HCT116 (cell line): ENCODE measurements at regions not wholly inside any gene's neighbourhood (a gene's known extent, or its start where the extent isn't known, plus 50 kb on each side); places are given as distances from the start of the nearest gene placed in this dataset.

Source experiments
- ATAC-seq: fragments of 200-7000 bp; cut with Tn5 transposase; 2 replicates; pipeline ENCODE4 v1.9.1; 2020; ENCODE audit warnings: mild to moderate bottlenecking, moderate library complexity
- BruUV-seq: library from RNA; stranded (reverse); fragments of 400-500 nt; replicated peaks from 2 replicates; lab custom pipeline; 2021; lab: Mats Ljungman, UMichigan
- CTCF ChIA-PET: fragments of 300-600 bp; sonication (Branson Sonifier 250); formaldehyde crosslinking; loops from one replicate; lab custom pipeline; 2021; ENCODE audit warnings: antibody characterized with exemption; lab: Charles Lee
- POLR2A ChIA-PET: fragments of 300-600, 350-600 bp; sonication (Branson Sonifier 250); formaldehyde crosslinking; loops from one replicate; lab custom pipeline; 2021; ENCODE audit warnings: antibody characterized with exemption; lab: Charles Lee
- RAD21 ChIA-PET, 2 experiments: fragments of 300-600 bp; sonication (Branson Sonifier 250); formaldehyde crosslinking; loops; one replicate each; lab custom pipeline; 2023; ENCODE audit warnings: low total read pairs in 2 of 2; ENCODE audit not compliant: uncharacterized antibody in 2 of 2, unreplicated experiment in 2 of 2, low non-redundant PET in 1 of 2; lab: Charles Lee
- DNase-seq: peaks from one replicate; pipeline ENCODE4 v3.0.0-alpha.2; 2010; ENCODE audit warnings: low read depth, low spot score
- H2AFZ ChIP-seq: fragments of 200-600 bp; shearing (Covaris generic), sonication (generic); 2 replicates; pipeline ENCODE4 v1.6.1; 2017; ENCODE audit warnings: low read depth, mixed run types, mixed read lengths, antibody characterized with exemption, low read length; ENCODE audit not compliant: poor library complexity, severe bottlenecking
- H3K27ac ChIP-seq: 2 replicates; pipeline ENCODE4 v1.5.1; 2012; ENCODE audit warnings: low read depth, low read length
- H3K27me3 ChIP-seq: fragments of 200-600 bp; sonication (generic); 2 replicates; pipeline ENCODE4 v1.6.1; 2016; ENCODE audit warnings: mixed run types, low read length, mixed read lengths; ENCODE audit not compliant: insufficient read depth
- H3K36me3 ChIP-seq, 2 experiments: fragments of 200-500 bp in 1 of 2; fragments of 200-600 bp in 1 of 2; sonication (Bioruptor generic) in 1 of 2; sonication (generic) in 1 of 2; 2 replicates each; pipeline versions ENCODE4 v1.5.1 to v1.6.1; 2014 to 2016; ENCODE audit warnings: low read length in 2 of 2, inconsistent platforms in 1 of 2, mixed read lengths in 1 of 2, mixed run types in 1 of 2; ENCODE audit not compliant: insufficient read depth in 2 of 2, control insufficient read depth in 1 of 2
- H3K4me1 ChIP-seq, 2 experiments: fragments of 200-600 bp in 1 of 2; sonication (generic) in 1 of 2; 2 replicates each; pipeline versions ENCODE4 v1.5.1 to v1.6.1; 2012 to 2017; ENCODE audit warnings: low read length in 2 of 2, inconsistent platforms in 1 of 2, mild to moderate bottlenecking in 1 of 2, mixed read lengths in 1 of 2, mixed run types in 1 of 2, moderate library complexity in 1 of 2; ENCODE audit not compliant: insufficient read depth in 2 of 2, control insufficient read depth in 1 of 2
- H3K4me2 ChIP-seq: fragments of 200-600 bp; sonication (generic); 2 replicates; pipeline ENCODE4 v1.6.1; 2017; ENCODE audit warnings: mixed run types, low read length, mixed read lengths
- H3K4me3 ChIP-seq, 2 experiments: fragments of 200-600 bp in 1 of 2; sonication (generic) in 1 of 2; replicated peaks in 1 of 2; 2 replicates each; pipeline ENCODE4 v1.5.1; 2011 to 2016; ENCODE audit warnings: low read length in 2 of 2, control low read depth in 1 of 2, low read depth in 1 of 2, mild to moderate bottlenecking in 1 of 2, mixed read lengths in 1 of 2, mixed run types in 1 of 2
- H3K79me2 ChIP-seq: fragments of 200-600 bp; sonication (generic); 2 replicates; pipeline ENCODE4 v1.6.1; 2017; ENCODE audit warnings: mild to moderate bottlenecking, mixed run types, low read length, moderate library complexity, mixed read lengths; ENCODE audit not compliant: insufficient read depth
- H3K9ac ChIP-seq: fragments of 200-600 bp; sonication (generic); 2 replicates; pipeline ENCODE4 v1.6.1; 2016; ENCODE audit warnings: low read length, mixed read lengths
- H3K9me2 ChIP-seq: fragments of 200-600 bp; sonication (generic), shearing (Covaris generic); 2 replicates; pipeline ENCODE4 v1.6.1; 2017; ENCODE audit warnings: mixed run types, mild to moderate bottlenecking, moderate library complexity; ENCODE audit not compliant: insufficient read depth
- H3K9me3 ChIP-seq, 2 experiments: fragments of 200-500 bp in 1 of 2; fragments of 200-600 bp in 1 of 2; sonication (Bioruptor generic) in 1 of 2; sonication (generic) in 1 of 2; 2 replicates each; pipeline ENCODE4 v1.6.1; 2014 to 2017; ENCODE audit warnings: low read length in 2 of 2, mixed read lengths in 2 of 2, inconsistent platforms in 1 of 2, low read depth in 1 of 2, mild to moderate bottlenecking in 1 of 2, mixed run types in 1 of 2, moderate library complexity in 1 of 2; ENCODE audit not compliant: control insufficient read depth in 1 of 2, insufficient read depth in 1 of 2
- H4K20me1 ChIP-seq: fragments of 200-600 bp; sonication (generic), shearing (Covaris generic); 2 replicates; pipeline ENCODE4 v1.6.1; 2017; ENCODE audit warnings: mixed run types, mild to moderate bottlenecking, moderate library complexity; ENCODE audit not compliant: insufficient read depth
- ATF3 ChIP-seq: IDR thresholded peaks from 2 replicates; pipeline ENCODE4 v1.6.1; 2012
- CBX3 ChIP-seq: IDR thresholded peaks from 2 replicates; pipeline ENCODE4 v1.6.1; 2012; ENCODE audit warnings: low read depth
- CEBPB ChIP-seq: IDR thresholded peaks from 2 replicates; pipeline ENCODE4 v1.6.1; 2012; ENCODE audit warnings: low read depth
- CTCF ChIP-seq, 3 experiments: fragments of 200-600 bp in 1 of 3; sonication (generic) in 1 of 3; IDR thresholded peaks in 2 of 3; conservative IDR thresholded peaks in 1 of 3; 2 replicates each; pipeline ENCODE4 v1.5.1; 2012 to 2017; ENCODE audit warnings: low read depth in 2 of 3, low read length in 2 of 3, antibody characterized with exemption in 1 of 3, borderline replicate concordance in 1 of 3, control low read depth in 1 of 3, mild to moderate bottlenecking in 1 of 3, mixed read lengths in 1 of 3, mixed run types in 1 of 3, moderate library complexity in 1 of 3; ENCODE audit not compliant: insufficient read depth in 1 of 3
- EGR1 ChIP-seq: IDR thresholded peaks from 2 replicates; pipeline ENCODE4 v1.6.1; 2012; ENCODE audit warnings: low read depth
- ELF1 ChIP-seq: IDR thresholded peaks from 2 replicates; pipeline ENCODE4 v1.6.1; 2012; ENCODE audit warnings: low read depth, borderline replicate concordance
- EZH2phosphoT487 ChIP-seq: fragments of 200-600 bp; IDR thresholded peaks from 2 replicates; pipeline ENCODE4 v1.6.1; 2018; ENCODE audit warnings: antibody characterized with exemption, borderline replicate concordance
- JUND ChIP-seq: IDR thresholded peaks from 2 replicates; pipeline ENCODE4 v1.6.1; 2012
- MAX ChIP-seq: IDR thresholded peaks from 2 replicates; pipeline ENCODE4 v1.6.1; 2012
- POLR2A ChIP-seq: IDR thresholded peaks from 2 replicates; pipeline ENCODE4 v1.7.0; 2011; ENCODE audit warnings: borderline replicate concordance; ENCODE audit not compliant: insufficient read depth, insufficient read length; ENCODE audit errors: extremely low read depth
- POLR2AphosphoS5 ChIP-seq: IDR thresholded peaks from 2 replicates; pipeline ENCODE4 v1.6.1; 2011; ENCODE audit warnings: mild to moderate bottlenecking, low read depth, low read length, moderate library complexity
- RAD21 ChIP-seq: IDR thresholded peaks from 2 replicates; pipeline ENCODE4 v1.6.1; 2012; ENCODE audit warnings: low read depth, mild to moderate bottlenecking
- REST ChIP-seq: IDR thresholded peaks from 2 replicates; pipeline ENCODE4 v1.6.1; 2012; ENCODE audit warnings: low read depth
- SIN3A ChIP-seq: IDR thresholded peaks from 2 replicates; pipeline ENCODE4 v1.6.1; 2012; ENCODE audit warnings: low read depth
- SRF ChIP-seq: IDR thresholded peaks from 2 replicates; pipeline ENCODE4 v1.6.1; 2012; ENCODE audit warnings: low read depth
- TCF7L2 ChIP-seq: IDR thresholded peaks from 2 replicates; pipeline ENCODE4 v1.7.0; 2011; ENCODE audit warnings: borderline replicate concordance, inconsistent platforms; ENCODE audit not compliant: insufficient read depth, insufficient read length; ENCODE audit errors: extremely low read depth
- YY1 ChIP-seq: IDR thresholded peaks from 2 replicates; pipeline ENCODE4 v1.6.1; 2011; ENCODE audit warnings: low read length, low read depth, moderate library complexity, mild to moderate bottlenecking; ENCODE audit not compliant: insufficient replicate concordance; ENCODE audit errors: extremely low read depth
- ZBTB33 ChIP-seq: IDR thresholded peaks from 2 replicates; pipeline ENCODE4 v1.6.1; 2011; ENCODE audit warnings: mild to moderate bottlenecking, low read length, moderate library complexity; ENCODE audit not compliant: insufficient replicate concordance; ENCODE audit errors: extremely low read depth
- ZFX ChIP-seq: fragments of 450-650 bp; IDR thresholded peaks from 2 replicates; pipeline ENCODE4 v1.6.1; 2017
- ZNF274 ChIP-seq: fragments of 200-500 bp; sonication (Bioruptor generic); IDR thresholded peaks from 2 replicates; pipeline ENCODE4 v1.6.1; 2014; ENCODE audit warnings: mild to moderate bottlenecking, low read depth, low read length, inconsistent platforms
- intact Hi-C: fragments of 100-400 bp; cut with micrococcal nuclease; formaldehyde crosslinking; loops from 2 replicates; pipeline ENCODE4 v1.10.0; 2022

- RAD21 ChIA-PET: no interaction called here
- no peak for ATAC-seq
- no peaks in the 10 kb centered on the region for H3K79me2 ChIP-seq
- no peak for TF ChIP-seq ZNF274
- no peak for TF ChIP-seq SRF
- no peak for TF ChIP-seq POLR2A
- TF ChIP-seq ATF3: no peak
- no peak for TF ChIP-seq SIN3A
- TF ChIP-seq MAX: no peak
- no peak for TF ChIP-seq EZH2phosphoT487
- no peak for TF ChIP-seq JUND
- no peak for TF ChIP-seq EGR1
- no peak for TF ChIP-seq YY1
- no peak for TF ChIP-seq TCF7L2
- no peak for TF ChIP-seq POLR2AphosphoS5
- TF ChIP-seq ZBTB33: no peak
- TF ChIP-seq RAD21: no peak
- TF ChIP-seq CBX3: no peak
- no peak for TF ChIP-seq CEBPB
- no peak for TF ChIP-seq REST
- TF ChIP-seq ELF1: no peak
- TF ChIP-seq ZFX: no peak
- TF ChIP-seq CTCF (IDR thresholded peaks at IDR 0.05 in 2 of 3, conservative IDR thresholded peaks at IDR 0.05 in 1 of 3; ENCODE audit: borderline replicate concordance in 1 of 3, insufficient read depth in 1 of 3, low read depth in 2 of 3, low read length in 2 of 3): no peak
- TF ChIP-seq, all 23 proteins: peak for 0
- ChIA-PET CTCF (interaction anchor here (5.3 kb wide), 1 partner anchor 197 kb away, joined by 33 read pairs; no protein-coding TSS in a partner anchor), POLR2A (no interaction called here)
- no peaks in the 10 kb centered on the region for H3K36me3 ChIP-seq
- no peak overlapping the region for H3K4me2 ChIP-seq
- intact Hi-C loops: no loop called here
- peaks cover 0 to under 1% of the 10 kb centered on the region in 2 experiments; a peak in 2 of 4 replicates for H3K4me1 ChIP-seq
- H3K27me3 ChIP-seq: no peaks in the 10 kb centered on the region
- no peaks in the 10 kb centered on the region for H4K20me1 ChIP-seq
- no TSS peak for BruUV-seq
- H3K9me3 ChIP-seq: no peaks in the 10 kb centered on the region
- no peak overlapping the region for H3K4me3 ChIP-seq
- no peak overlapping the region for H2AFZ ChIP-seq
- H3K27ac ChIP-seq: no peak overlapping the region
- no peak overlapping the region for H3K9ac ChIP-seq
- no peak for DNase-seq
- no peaks in the 10 kb centered on the region; the same call in 1 of the 2 replicates for H3K9me2 ChIP-seq
Measured at GRCh38 chr4:150012851-150013360, 65.3 kb upstream of the DCLK2 start.
